Choroid plexus epithelial cell (primary cell): ENCODE measurements at regions not wholly inside any gene's neighbourhood (a gene's known extent, or its start where the extent isn't known, plus 50 kb on each side); places are given as distances from the start of the nearest gene placed in this dataset.

ENCODE experiments used
- DNase-seq: peaks from one replicate; pipeline ENCODE4 v3.0.0-alpha.2; 2010; ENCODE audit warnings: low read depth
- H3K4me3 ChIP-seq: 2 replicates; pipeline ENCODE4 v1.5.1; 2011; ENCODE audit warnings: low read depth, mild to moderate bottlenecking, control low read depth, low read length, moderate library complexity
- CTCF ChIP-seq: conservative IDR thresholded peaks from 2 replicates; pipeline ENCODE4 v1.5.1; 2011; ENCODE audit warnings: low read depth, mild to moderate bottlenecking, control low read depth, inconsistent platforms, low read length, moderate library complexity

- no peak overlapping the region for H3K4me3 ChIP-seq
- no peak for TF ChIP-seq CTCF
- no peak for DNase-seq
Measured at GRCh38 chr11:8805296-8805695, 105.7 kb upstream of the AKIP1 start.

- TF ChIP-seq CTCF, result no peak
- H3K4me3 ChIP-seq, result no peak overlapping the region
- DNase-seq, result no peak
Measured at GRCh38 chr11:8806974-8807373, 104.0 kb upstream of the AKIP1 start.

GRCh38 chr11:8807544-8808225 is 103.3 kb upstream of the AKIP1 start:
- no peak overlapping the region for H3K4me3 ChIP-seq
- TF ChIP-seq CTCF, result no peak
- DNase-seq, result peak; percentile 42

- no peak for DNase-seq
- no peak overlapping the region for H3K4me3 ChIP-seq
- no peak for TF ChIP-seq CTCF
Measured at GRCh38 chr11:8808226-8808585, 102.8 kb upstream of the AKIP1 start.

GRCh38 chr11:8809241-8809938 is 101.6 kb upstream of the AKIP1 start:
- H3K4me3 ChIP-seq, result peak overlapping the region; percentile 68
- no peak for TF ChIP-seq CTCF
- peak; percentile 55 for DNase-seq

GRCh38 chr11:8809939-8810539 is 101.0 kb upstream of the AKIP1 start:
- TF ChIP-seq CTCF, result no peak
- peak overlapping the region; percentile 68 for H3K4me3 ChIP-seq
- no peak for DNase-seq
